ENCODE measurements at regions not wholly inside any gene's neighbourhood (a gene's known extent, or its start where the extent isn't known, plus 50 kb on each side); places are given as distances from the start of the nearest gene placed in this dataset.

- Histone ChIP-seq H3K27ac (ENCODE audit: low read depth in 1 of 2, low read length in 2 of 2) (no peak overlapping the region), H3K36me3 (ENCODE audit: control insufficient read depth in 4 of 4, insufficient read depth in 3 of 4, low read depth in 1 of 4, low read length in 3 of 4) (no peaks in the 10 kb centered on the region), H3K9ac (ENCODE audit: low read depth in 1 of 2, low read length in 2 of 2) (no peak overlapping the region), H3K4me1 (ENCODE audit: control insufficient read depth in 4 of 4, insufficient read depth in 4 of 4, low read length in 3 of 4) (no peaks in the 10 kb centered on the region), H3K27me3 (ENCODE audit: control insufficient read depth in 4 of 4, insufficient read depth in 4 of 4, low read length in 3 of 4) (peaks cover 0 to 3% (median 0%) of the 10 kb centered on the region in 4 donors), H3K9me3 (ENCODE audit: control insufficient read depth in 4 of 4, low read length in 3 of 4) (no peaks in the 10 kb centered on the region), H3K4me3 (ENCODE audit: low read depth in 1 of 3, low read length in 3 of 3) (no peak overlapping the region)
- no peak for DNase-seq (ENCODE audit: low spot score)
- TF ChIP-seq GABPA (IDR thresholded peaks at IDR 0.05 in 1 of 2, conservative IDR thresholded peaks at IDR 0.05 in 1 of 2) (no peak), RAD21 (IDR thresholded peaks at IDR 0.05) (no peak), CTCF (IDR thresholded peaks at IDR 0.05; ENCODE audit: low read depth, low read length, missing input control) (no peak), TAF1 (conservative IDR thresholded peaks at IDR 0.05) (no peak), ZBTB33 (IDR thresholded peaks at IDR 0.05) (no peak), SP1 (IDR thresholded peaks at IDR 0.05) (no peak), ATF3 (IDR thresholded peaks at IDR 0.05) (no peak), HNF4G (IDR thresholded peaks at IDR 0.05) (no peak), FOXA2 (IDR thresholded peaks at IDR 0.05) (no peak), RXRA (IDR thresholded peaks at IDR 0.05) (no peak), JUND (IDR thresholded peaks at IDR 0.05) (no peak)
- TF ChIP-seq, protein P1, sequence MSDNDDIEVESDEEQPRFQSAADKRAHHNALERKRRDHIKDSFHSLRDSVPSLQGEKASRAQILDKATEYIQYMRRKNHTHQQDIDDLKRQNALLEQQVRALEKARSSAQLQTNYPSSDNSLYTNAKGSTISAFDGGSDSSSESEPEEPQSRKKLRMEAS (IDR thresholded peaks at IDR 0.05), result no peak
- 70% methylated on average over 3 of the region's 3 CpGs for WGBS
Observed at GRCh38 chr6:23712756-23713155, 413.3 kb upstream of the NRSN1 start.

GRCh38 chr6:23713211-23713610 is 412.8 kb upstream of the NRSN1 start:
- Histone ChIP-seq H3K4me3 (ENCODE audit: low read depth in 1 of 3, low read length in 3 of 3) (no peak overlapping the region), H3K27me3 (ENCODE audit: control insufficient read depth in 4 of 4, insufficient read depth in 4 of 4, low read length in 3 of 4) (peaks cover 0 to 3% (median 0%) of the 10 kb centered on the region in 4 donors), H3K36me3 (ENCODE audit: control insufficient read depth in 4 of 4, insufficient read depth in 3 of 4, low read depth in 1 of 4, low read length in 3 of 4) (no peaks in the 10 kb centered on the region), H3K9me3 (ENCODE audit: control insufficient read depth in 4 of 4, low read length in 3 of 4) (no peaks in the 10 kb centered on the region), H3K27ac (ENCODE audit: low read depth in 1 of 2, low read length in 2 of 2) (no peak overlapping the region), H3K4me1 (ENCODE audit: control insufficient read depth in 4 of 4, insufficient read depth in 4 of 4, low read length in 3 of 4) (no peaks in the 10 kb centered on the region), H3K9ac (ENCODE audit: low read depth in 1 of 2, low read length in 2 of 2) (no peak overlapping the region)
- whole genome bisulfite sequencing, result 73% methylated on average over 1 of the region's 1 CpG
- DNase-seq (ENCODE audit: low spot score), result no peak
- TF ChIP-seq REST (IDR thresholded peaks at IDR 0.05) (no peak), SP1 (IDR thresholded peaks at IDR 0.05) (no peak), ZBTB33 (IDR thresholded peaks at IDR 0.05) (no peak), TAF1 (conservative IDR thresholded peaks at IDR 0.05) (no peak), NR2F2 (IDR thresholded peaks at IDR 0.05) (no peak), RXRA (IDR thresholded peaks at IDR 0.05) (no peak), CTCF (IDR thresholded peaks at IDR 0.05; ENCODE audit: low read depth, low read length, missing input control) (no peak), FOXA2 (IDR thresholded peaks at IDR 0.05) (no peak), EGR1 (IDR thresholded peaks at IDR 0.05; ENCODE audit: low read depth in 2 of 2) (no peak), HNF4G (IDR thresholded peaks at IDR 0.05) (no peak), RAD21 (IDR thresholded peaks at IDR 0.05) (no peak)
